NCI-H1436 treated with DMSO at 0.1 percent for 48 hours (cell line): ENCODE measurements at regions not wholly inside any gene's neighbourhood (a gene's known extent, or its start where the extent isn't known, plus 50 kb on each side); places are given as distances from the start of the nearest gene placed in this dataset.

Experiments
- DNase-seq: peaks from one replicate; lab custom pipeline; 2025; lab: John Stamatoyannopoulos, UW

- DNase-seq = no peak
Measured at GRCh38 chr5:159385536-159385935, 55.2 kb upstream of the IL12B start.

- DNase-seq = no peak
Measured at GRCh38 chr5:159386028-159386711, 55.9 kb upstream of the IL12B start.

- no peak for DNase-seq
Measured at GRCh38 chr5:159392871-159393270, 62.6 kb upstream of the IL12B start.

GRCh38 chr5:159393854-159394274 is 63.6 kb upstream of the IL12B start:
- no peak for DNase-seq

GRCh38 chr5:159395202-159395601 is 64.9 kb upstream of the IL12B start:
- no peak for DNase-seq

- no peak for DNase-seq
Measured at GRCh38 chr5:159398936-159399335, 68.6 kb upstream of the IL12B start.

- no peak for DNase-seq
Measured at GRCh38 chr5:159400476-159400875, 70.2 kb upstream of the IL12B start.

GRCh38 chr5:159402311-159402710 is 72.0 kb upstream of the IL12B start:
- DNase-seq = no peak

GRCh38 chr5:159402856-159403255 is 72.6 kb upstream of the IL12B start:
- no peak for DNase-seq

- DNase-seq = peak; percentile 52
Measured at GRCh38 chr5:159403906-159404681, 73.8 kb upstream of the IL12B start.

GRCh38 chr5:159405611-159406031 is 75.3 kb upstream of the IL12B start:
- no peak for DNase-seq

GRCh38 chr5:159406571-159406970 is 76.3 kb upstream of the IL12B start:
- no peak for DNase-seq

- DNase-seq = no peak
Measured at GRCh38 chr5:159409801-159410200, 79.5 kb upstream of the IL12B start.

- DNase-seq = no peak
Measured at GRCh38 chr5:159410480-159410879, 80.2 kb upstream of the IL12B start.

GRCh38 chr5:159411115-159411514 is 80.8 kb upstream of the IL12B start:
- no peak for DNase-seq

GRCh38 chr5:159412284-159413046 is 82.2 kb upstream of the IL12B start:
- DNase-seq = no peak

- no peak for DNase-seq
Measured at GRCh38 chr5:159414021-159414420, 83.7 kb upstream of the IL12B start.

GRCh38 chr5:159415301-159415937 is 85.1 kb upstream of the IL12B start:
- DNase-seq = no peak

- no peak for DNase-seq
Measured at GRCh38 chr5:159416438-159416837, 86.2 kb upstream of the IL12B start.

- no peak for DNase-seq
Measured at GRCh38 chr5:159417170-159417569, 86.9 kb upstream of the IL12B start.

- DNase-seq = no peak
Measured at GRCh38 chr5:159419576-159419975, 89.3 kb upstream of the IL12B start.

- DNase-seq = no peak
Measured at GRCh38 chr5:159420940-159421339, 90.7 kb upstream of the IL12B start.
